Spinal cord (tissue), 9 donors: ENCODE measurements at regions not wholly inside any gene's neighbourhood (a gene's known extent, or its start where the extent isn't known, plus 50 kb on each side); places are given as distances from the start of the nearest gene placed in this dataset.
"Not testable (repeated sequence)": the region's sequence is repeated elsewhere in the genome, so short reads cannot be mapped to it uniquely, and the experiment has no call there.

ENCODE experiments used
- DNase-seq, 6 donors: peaks; one replicate each; pipeline versions ENCODE4 v3.0.0 to v3.0.0-alpha.2; 2013 to 2015; ENCODE audit warnings: low spot score in 6 of 6, low read depth in 4 of 6
- H3K27ac ChIP-seq: one replicate; pipeline ENCODE4 v1.5.1; 2013; ENCODE audit warnings: low read depth, low read length, control low read depth
- H3K27me3 ChIP-seq: one replicate; pipeline ENCODE4 v1.6.1; 2013; ENCODE audit warnings: low read length; ENCODE audit not compliant: control insufficient read depth, insufficient read depth
- H3K36me3 ChIP-seq: one replicate; pipeline ENCODE4 v1.6.1; 2013; ENCODE audit warnings: low read length; ENCODE audit not compliant: control insufficient read depth, insufficient read depth
- H3K4me1 ChIP-seq: one replicate; pipeline ENCODE4 v1.6.1; 2013; ENCODE audit warnings: low read length; ENCODE audit not compliant: control insufficient read depth, insufficient read depth
- H3K4me3 ChIP-seq: one replicate; pipeline ENCODE4 v1.5.1; 2013; ENCODE audit warnings: low read depth, low read length, control low read depth
- H3K9me3 ChIP-seq: one replicate; pipeline ENCODE4 v1.6.1; 2013; ENCODE audit warnings: low read length; ENCODE audit not compliant: control insufficient read depth, insufficient read depth
- WGBS: methylation state at CpG from one replicate; pipeline ENCODE4 v1.1.5; 2013; ENCODE audit warnings: missing lambda C conversion rate; ENCODE audit not compliant: insufficient coverage; 5-methylcytosine and 5-hydroxymethylcytosine counted together
- donor health status: healthy.

GRCh38 chr3:153974614-153975013 lies 146.6 kb upstream of the ARHGEF26 start:
- no peak for DNase-seq
- no peaks in the 10 kb centered on the region for H3K9me3 ChIP-seq
- no peaks in the 10 kb centered on the region for H3K27me3 ChIP-seq
- no peak overlapping the region for H3K4me3 ChIP-seq
- H3K36me3 ChIP-seq = no peaks in the 10 kb centered on the region
- H3K27ac ChIP-seq = no peak overlapping the region
- no peaks in the 10 kb centered on the region for H3K4me1 ChIP-seq

- WGBS = 33% methylated on average over 1 of the region's 2 CpGs
- H3K4me3 ChIP-seq = no peak overlapping the region
- H3K9me3 ChIP-seq = no peaks in the 10 kb centered on the region
- H3K36me3 ChIP-seq = no peaks in the 10 kb centered on the region
- H3K4me1 ChIP-seq = no peaks in the 10 kb centered on the region
- peak overlapping the region; percentile 75 for H3K27ac ChIP-seq
- peak in 3 of 6 donors; percentile 37 to 95 (median 76) for DNase-seq
- no peaks in the 10 kb centered on the region for H3K27me3 ChIP-seq
Measured at GRCh38 chr3:153976891-153977554, 144.2 kb upstream of the ARHGEF26 start.

GRCh38 chr3:153978006-153978405 lies 143.2 kb upstream of the ARHGEF26 start:
- H3K9me3 ChIP-seq = no peaks in the 10 kb centered on the region
- no peaks in the 10 kb centered on the region for H3K4me1 ChIP-seq
- H3K27ac ChIP-seq = peak overlapping the region; percentile 75
- DNase-seq = no peak
- H3K27me3 ChIP-seq = no peaks in the 10 kb centered on the region
- H3K4me3 ChIP-seq = no peak overlapping the region
- no CpG with 5 or more reads among the region's 1 CpG for WGBS
- H3K36me3 ChIP-seq = no peaks in the 10 kb centered on the region

GRCh38 chr3:153979418-153980251 lies 141.6 kb upstream of the ARHGEF26 start:
- no peaks in the 10 kb centered on the region for H3K4me1 ChIP-seq
- WGBS = 93% methylated on average over 3 of the region's 6 CpGs
- no peaks in the 10 kb centered on the region for H3K27me3 ChIP-seq
- no peak overlapping the region for H3K4me3 ChIP-seq
- DNase-seq = no peak
- no peaks in the 10 kb centered on the region for H3K36me3 ChIP-seq
- no peak overlapping the region for H3K27ac ChIP-seq
- H3K9me3 ChIP-seq = no peaks in the 10 kb centered on the region

- H3K4me3 ChIP-seq = no peak overlapping the region
- no peak overlapping the region for H3K27ac ChIP-seq
- H3K36me3 ChIP-seq = no peaks in the 10 kb centered on the region
- WGBS = 94% methylated on average over 4 of the region's 4 CpGs
- no peaks in the 10 kb centered on the region for H3K9me3 ChIP-seq
- H3K4me1 ChIP-seq = no peaks in the 10 kb centered on the region
- no peaks in the 10 kb centered on the region for H3K27me3 ChIP-seq
- DNase-seq = no peak
Measured at GRCh38 chr3:153980252-153980590, 141.0 kb upstream of the ARHGEF26 start.

GRCh38 chr3:153997364-153997763 lies 123.8 kb upstream of the ARHGEF26 start:
- not testable (repeated sequence) for H3K36me3 ChIP-seq, H3K27ac ChIP-seq, H3K4me1 ChIP-seq, H3K27me3 ChIP-seq, H3K4me3 ChIP-seq, H3K9me3 ChIP-seq
- no CpG with 5 or more reads among the region's 1 CpG for WGBS
- peak in 1 of 6 donors; percentile 33 for DNase-seq

- Histone ChIP-seq H3K4me1 (no peaks in the 10 kb centered on the region), H3K36me3 (no peaks in the 10 kb centered on the region), H3K9me3 (peaks cover 1% of the 10 kb centered on the region), H3K27ac (no peak overlapping the region), H3K27me3 (no peaks in the 10 kb centered on the region), H3K4me3 (no peak overlapping the region)
- no peak for DNase-seq
Measured at GRCh38 chr3:154003649-154004048, 117.5 kb upstream of the ARHGEF26 start.

GRCh38 chr3:154011036-154011435 lies 110.2 kb upstream of the ARHGEF26 start:
- Histone ChIP-seq H3K36me3 (no peaks in the 10 kb centered on the region), H3K4me3 (no peak overlapping the region), H3K9me3 (no peaks in the 10 kb centered on the region), H3K27me3 (no peaks in the 10 kb centered on the region), H3K27ac (no peak overlapping the region), H3K4me1 (no peaks in the 10 kb centered on the region)
- no CpG with 5 or more reads among the region's 5 CpGs for WGBS
- no peak for DNase-seq

GRCh38 chr3:154013736-154014135 lies 107.5 kb upstream of the ARHGEF26 start:
- 30% methylated on average over 3 of the region's 4 CpGs for WGBS
- Histone ChIP-seq H3K4me3 (no peak overlapping the region), H3K27me3 (no peaks in the 10 kb centered on the region), H3K27ac (no peak overlapping the region), H3K4me1 (no peaks in the 10 kb centered on the region), H3K36me3 (no peaks in the 10 kb centered on the region), H3K9me3 (no peaks in the 10 kb centered on the region)
- DNase-seq = no peak

GRCh38 chr3:154015307-154015706 lies 105.9 kb upstream of the ARHGEF26 start:
- no CpG with 5 or more reads among the region's 4 CpGs for WGBS
- Histone ChIP-seq H3K4me3 (no peak overlapping the region), H3K27me3 (no peaks in the 10 kb centered on the region), H3K4me1 (no peaks in the 10 kb centered on the region), H3K27ac (no peak overlapping the region), H3K36me3 (no peaks in the 10 kb centered on the region), H3K9me3 (no peaks in the 10 kb centered on the region)
- DNase-seq = no peak
